BLaER1 treated with 17β-estradiol and CSF1 and Interleukin-3, amounts not matched to agents 10 nM and 100 nM (cell line): ENCODE measurements at regions not wholly inside any gene's neighbourhood (a gene's known extent, or its start where the extent isn't known, plus 50 kb on each side); places are given as distances from the start of the nearest gene placed in this dataset.

Experiments used
- H3K27ac ChIP-seq, 11 experiments: shearing (Covaris generic); formaldehyde crosslinking; 2 replicates each; pipeline ENCODE4 v1.8.1; 2022
- H3K27me3 ChIP-seq, 11 experiments: shearing (Covaris generic); formaldehyde crosslinking; 2 replicates each; pipeline ENCODE4 v1.8.1; 2022
- H3K36me3 ChIP-seq, 11 experiments: shearing (Covaris generic); formaldehyde crosslinking; 2 replicates each; pipeline ENCODE4 v1.8.1; 2022
- H3K4me1 ChIP-seq, 10 experiments: shearing (Covaris generic); formaldehyde crosslinking; 2 replicates each; pipeline ENCODE4 v1.8.1; 2022
- H3K4me2 ChIP-seq, 11 experiments: shearing (Covaris generic); formaldehyde crosslinking; 2 replicates each; pipeline ENCODE4 v1.8.1; 2022
- H3K4me3 ChIP-seq, 10 experiments: shearing (Covaris generic); formaldehyde crosslinking; 2 replicates each; pipeline ENCODE4 v1.8.1; 2022
- H3K9ac ChIP-seq, 11 experiments: shearing (Covaris generic); formaldehyde crosslinking; 2 replicates each; pipeline ENCODE4 v1.8.1; 2022
- H3K9me3 ChIP-seq, 11 experiments: shearing (Covaris generic); formaldehyde crosslinking; replicated peaks in 1 of 11; 2 replicates each; pipeline ENCODE4 v1.8.1; 2022
- H4K20me1 ChIP-seq, 11 experiments: shearing (Covaris generic); formaldehyde crosslinking; 2 replicates each; pipeline ENCODE4 v1.8.1; 2022
- Cebpa-rat ChIP-seq, 11 experiments: shearing (Covaris generic); IDR thresholded peaks; 2 replicates each; pipeline ENCODE4 v1.8.1; 2022

- H3K4me1 ChIP-seq: no peaks in the 10 kb centered on the region
- H3K4me3 ChIP-seq: no peak overlapping the region
- H3K27ac ChIP-seq: no peak overlapping the region
- H3K9ac ChIP-seq: no peak overlapping the region
- H3K27me3 ChIP-seq: no peaks in the 10 kb centered on the region
- TF ChIP-seq Cebpa-rat (IDR thresholded peaks at IDR 0.05): no peak
- no peaks in the 10 kb centered on the region for H4K20me1 ChIP-seq
- peaks cover 0 to 7% (median 4%) of the 10 kb centered on the region in 11 experiments; a peak in 8 of 22 replicates for H3K9me3 ChIP-seq
- H3K36me3 ChIP-seq: no peaks in the 10 kb centered on the region
- no peak overlapping the region for H3K4me2 ChIP-seq
Observed at GRCh38 chr20:60518022-60518421, 559.8 kb downstream of the CDH26 start.

GRCh38 chr20:60525397-60525796 is 567.2 kb downstream of the CDH26 start:
- Histone ChIP-seq H3K4me3 (no peak overlapping the region), H3K27me3 (no peaks in the 10 kb centered on the region)
- no peak for TF ChIP-seq Cebpa-rat (IDR thresholded peaks at IDR 0.05)

GRCh38 chr20:60527656-60528055 is 569.4 kb downstream of the CDH26 start:
- Histone ChIP-seq H3K4me1 (no peaks in the 10 kb centered on the region), H3K4me2 (no peak overlapping the region), H4K20me1 (no peaks in the 10 kb centered on the region), H3K27me3 (no peaks in the 10 kb centered on the region), H3K9me3 (no peaks in the 10 kb centered on the region), H3K36me3 (no peaks in the 10 kb centered on the region), H3K9ac (no peak overlapping the region), H3K4me3 (no peak overlapping the region), H3K27ac (no peak overlapping the region)
- TF ChIP-seq Cebpa-rat (IDR thresholded peaks at IDR 0.05): no peak

More at GRCh38 chr20:60525397-60525796, 567.2 kb downstream of the CDH26 start:
- Histone ChIP-seq H3K4me1 (no peaks in the 10 kb centered on the region), H3K9me3 (no peaks in the 10 kb centered on the region), H4K20me1 (no peaks in the 10 kb centered on the region), H3K9ac (no peak overlapping the region), H3K27ac (no peak overlapping the region), H3K36me3 (no peaks in the 10 kb centered on the region), H3K4me2 (no peak overlapping the region)

GRCh38 chr20:60528141-60528540 is 569.9 kb downstream of the CDH26 start:
- Histone ChIP-seq H3K36me3 (no peaks in the 10 kb centered on the region), H4K20me1 (no peaks in the 10 kb centered on the region), H3K9me3 (no peaks in the 10 kb centered on the region), H3K4me2 (no peak overlapping the region), H3K9ac (no peak overlapping the region), H3K27me3 (no peaks in the 10 kb centered on the region), H3K4me3 (no peak overlapping the region), H3K4me1 (no peaks in the 10 kb centered on the region), H3K27ac (no peak overlapping the region)
- no peak for TF ChIP-seq Cebpa-rat (IDR thresholded peaks at IDR 0.05)

- Histone ChIP-seq H3K36me3 (no peaks in the 10 kb centered on the region), H4K20me1 (no peaks in the 10 kb centered on the region), H3K4me3 (no peak overlapping the region), H3K9ac (no peak overlapping the region), H3K4me1 (no peaks in the 10 kb centered on the region), H3K4me2 (no peak overlapping the region), H3K9me3 (no peaks in the 10 kb centered on the region), H3K27me3 (no peaks in the 10 kb centered on the region), H3K27ac (no peak overlapping the region)
- TF ChIP-seq Cebpa-rat (IDR thresholded peaks at IDR 0.05): no peak
Observed at GRCh38 chr20:60529149-60529548, 570.9 kb downstream of the CDH26 start.

- Histone ChIP-seq H3K36me3 (no peaks in the 10 kb centered on the region), H3K27me3 (no peaks in the 10 kb centered on the region), H3K4me2 (no peak overlapping the region), H3K27ac (no peak overlapping the region), H4K20me1 (no peaks in the 10 kb centered on the region), H3K9me3 (no peaks in the 10 kb centered on the region), H3K9ac (no peak overlapping the region), H3K4me1 (no peaks in the 10 kb centered on the region), H3K4me3 (no peak overlapping the region)
- no peak for TF ChIP-seq Cebpa-rat (IDR thresholded peaks at IDR 0.05)
Observed at GRCh38 chr20:60535211-60535610, 577.0 kb downstream of the CDH26 start.

GRCh38 chr20:60540591-60540990 is 582.4 kb downstream of the CDH26 start:
- H3K4me2 ChIP-seq: no peak overlapping the region
- no peak overlapping the region for H3K27ac ChIP-seq
- H3K4me1 ChIP-seq: no peaks in the 10 kb centered on the region
- H3K9ac ChIP-seq: no peak overlapping the region
- no peaks in the 10 kb centered on the region for H3K27me3 ChIP-seq
- no peaks in the 10 kb centered on the region for H3K36me3 ChIP-seq
- peaks cover under 1 to 11% (median 7%) of the 10 kb centered on the region in 11 experiments; a peak in 12 of 22 replicates for H3K9me3 ChIP-seq
- no peaks in the 10 kb centered on the region for H4K20me1 ChIP-seq
- H3K4me3 ChIP-seq: no peak overlapping the region
- no peak for TF ChIP-seq Cebpa-rat (IDR thresholded peaks at IDR 0.05)

- H3K27me3 ChIP-seq: no peaks in the 10 kb centered on the region
- no peak overlapping the region for H3K4me2 ChIP-seq
- H3K9ac ChIP-seq: no peak overlapping the region
- TF ChIP-seq Cebpa-rat (IDR thresholded peaks at IDR 0.05): no peak
- H4K20me1 ChIP-seq: no peaks in the 10 kb centered on the region
- H3K27ac ChIP-seq: no peak overlapping the region
- H3K36me3 ChIP-seq: no peaks in the 10 kb centered on the region
- no peaks in the 10 kb centered on the region for H3K4me1 ChIP-seq
- peaks cover 4 to 23% (median 14%) of the 10 kb centered on the region in 11 experiments; a peak in 14 of 22 replicates for H3K9me3 ChIP-seq
- H3K4me3 ChIP-seq: no peak overlapping the region
Observed at GRCh38 chr20:60541991-60542390, 583.8 kb downstream of the CDH26 start.

GRCh38 chr20:60543598-60543997 is 585.4 kb downstream of the CDH26 start:
- Histone ChIP-seq H3K9ac (no peak overlapping the region), H3K4me1 (no peaks in the 10 kb centered on the region), H3K27ac (no peak overlapping the region), H3K27me3 (no peaks in the 10 kb centered on the region), H3K9me3 (peaks cover 4 to 23% (median 14%) of the 10 kb centered on the region in 11 experiments; a peak in 14 of 22 replicates), H3K36me3 (no peaks in the 10 kb centered on the region), H3K4me3 (no peak overlapping the region), H3K4me2 (no peak overlapping the region), H4K20me1 (no peaks in the 10 kb centered on the region)
- no peak for TF ChIP-seq Cebpa-rat (IDR thresholded peaks at IDR 0.05)

- H3K9ac ChIP-seq: no peak overlapping the region
- H3K27ac ChIP-seq: no peak overlapping the region
- no peaks in the 10 kb centered on the region for H3K36me3 ChIP-seq
- no peak for TF ChIP-seq Cebpa-rat (IDR thresholded peaks at IDR 0.05)
- H3K9me3 ChIP-seq: no peaks in the 10 kb centered on the region
- H3K27me3 ChIP-seq: no peaks in the 10 kb centered on the region
- H3K4me2 ChIP-seq: no peak overlapping the region
- H3K4me1 ChIP-seq: 0 out of 20 replicates have a peak, but pooled peaks cover 0 to 3% (median 0%) of the 10 kb centered on the region in 10 experiments
- no peaks in the 10 kb centered on the region for H4K20me1 ChIP-seq
- H3K4me3 ChIP-seq: no peak overlapping the region
Observed at GRCh38 chr20:60553095-60553494, 594.9 kb downstream of the CDH26 start.
